Activated CD8-positive, alpha-beta T cell treated with anti-CD3 and anti-CD28 coated beads for 36 hours (primary cell): ENCODE measurements at regions not wholly inside any gene's neighbourhood (a gene's known extent, or its start where the extent isn't known, plus 50 kb on each side); places are given as distances from the start of the nearest gene placed in this dataset.
"Not testable (repeated sequence)": the region's sequence is repeated elsewhere in the genome, so short reads cannot be mapped to it uniquely, and the experiment has no call there.

Source experiments
- ATAC-seq: fragments of 200-7000 bp; cut with Tn5 transposase; one replicate; pipeline ENCODE4 v1.10.0; 2021; ENCODE audit warnings: mild to moderate bottlenecking, moderate library complexity
- CTCF ChIA-PET: fragments of 350-600 bp; sonication (Branson Sonifier 250); formaldehyde crosslinking; loops from one replicate; lab custom pipeline; 2021; ENCODE audit warnings: antibody characterized with exemption; lab: Charles Lee
- POLR2A ChIA-PET: fragments of 350-600 bp; sonication (Branson Sonifier 250); formaldehyde crosslinking; loops from one replicate; lab custom pipeline; 2021; ENCODE audit warnings: antibody characterized with exemption; lab: Charles Lee
- DNase-seq: peaks from one replicate; pipeline ENCODE4 v3.0.0-alpha.2; 2020
- H3K27ac Mint-ChIP-seq: one replicate; pipeline ENCODE4 v1.8.0; 2021; ENCODE audit warnings: mild to moderate bottlenecking, mixed read lengths
- H3K27me3 Mint-ChIP-seq: one replicate; pipeline ENCODE4 v1.8.0; 2021; ENCODE audit warnings: mixed read lengths
- H3K36me3 Mint-ChIP-seq: one replicate; pipeline ENCODE4 v1.8.0; 2021; ENCODE audit warnings: low read depth, mixed read lengths
- H3K4me1 Mint-ChIP-seq: one replicate; pipeline ENCODE4 v1.8.0; 2021; ENCODE audit warnings: low read depth, mixed read lengths
- H3K4me3 Mint-ChIP-seq: one replicate; pipeline ENCODE4 v1.8.0; 2021; ENCODE audit warnings: mild to moderate bottlenecking, moderate library complexity, mixed read lengths
- H3K9me3 Mint-ChIP-seq: one replicate; pipeline ENCODE4 v1.8.0; 2021; ENCODE audit warnings: mixed read lengths
- CTCF ChIP-seq: fragments of 200-600 bp; IDR thresholded peaks from one replicate; pipeline ENCODE4 v1.8.0; 2022; ENCODE audit warnings: antibody characterized with exemption, mild to moderate bottlenecking
- intact Hi-C: fragments of 100-400 bp; cut with micrococcal nuclease; formaldehyde crosslinking; loops from one replicate; pipeline ENCODE4 v1.10.0; 2022

- ATAC-seq (no peak), DNase-seq (no peak)
- Mint-ChIP-seq H3K4me1 (no peaks in the 10 kb centered on the region), H3K4me3 (no peak overlapping the region), H3K36me3 (no peaks in the 10 kb centered on the region), H3K27me3 (no peaks in the 10 kb centered on the region), H3K27ac (no peak overlapping the region), H3K9me3 (peaks cover 15% of the 10 kb centered on the region)
- no peak for TF ChIP-seq CTCF
- intact Hi-C loops: no loop called here
- ChIA-PET CTCF (no interaction called here), POLR2A (no interaction called here)
These were observed 649.4 kb downstream of the CDH9 start for GRCh38 chr5:26388976-26389375.

- ChIA-PET CTCF (no interaction called here), POLR2A (no interaction called here)
- ATAC-seq: no peak
- H3K27me3 Mint-ChIP-seq: no peaks in the 10 kb centered on the region
- DNase-seq: no peak
- H3K9me3 Mint-ChIP-seq: peaks cover 18% of the 10 kb centered on the region
- intact Hi-C loops: no loop called here
- no peak overlapping the region for H3K4me3 Mint-ChIP-seq
- no peak overlapping the region for H3K27ac Mint-ChIP-seq
- no peak for TF ChIP-seq CTCF
- no peaks in the 10 kb centered on the region for H3K4me1 Mint-ChIP-seq
- H3K36me3 Mint-ChIP-seq: no peaks in the 10 kb centered on the region
These were observed 651.9 kb downstream of the CDH9 start for GRCh38 chr5:26386532-26386931.

DNA sequence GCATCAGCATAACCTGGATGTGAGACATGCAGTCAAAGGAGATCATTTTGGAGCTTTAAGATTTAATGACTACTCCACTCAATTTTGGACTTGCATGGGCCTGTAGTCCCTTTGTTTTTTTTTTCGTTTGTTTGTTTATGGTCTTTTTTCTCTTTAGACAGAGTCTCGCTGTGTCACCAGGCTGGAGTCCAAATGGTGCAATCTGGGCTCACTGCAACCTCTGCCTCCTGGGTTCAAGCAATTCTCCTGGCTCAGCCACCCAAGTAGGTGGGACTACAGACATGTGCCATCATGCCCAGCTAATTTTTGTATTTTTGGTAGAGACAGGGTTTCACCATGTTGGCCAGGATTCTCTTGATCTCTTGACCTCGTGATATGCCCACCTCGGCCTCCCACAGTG lies 673.8 kb downstream of the CDH9 start:
- CTCF ChIA-PET: not testable (repeated sequence)

GRCh38 chr5:26343801-26344325 lies 694.5 kb downstream of the CDH9 start:
- no peak overlapping the region for H3K4me3 Mint-ChIP-seq
- CTCF ChIA-PET: no interaction called here
- no peak for ATAC-seq

More for the DNA sequence above, 673.8 kb downstream of the CDH9 start:
- DNase-seq, H3K36me3 Mint-ChIP-seq, H3K4me3 Mint-ChIP-seq, H3K4me1 Mint-ChIP-seq, H3K27me3 Mint-ChIP-seq, POLR2A ChIA-PET, H3K27ac Mint-ChIP-seq, intact Hi-C loops, ATAC-seq: not testable (repeated sequence)
- peaks cover 18% of the 10 kb centered on the region for H3K9me3 Mint-ChIP-seq

GRCh38 chr5:26339576-26339975 lies 698.8 kb downstream of the CDH9 start:
- H3K27ac Mint-ChIP-seq: no peak overlapping the region
- TF ChIP-seq CTCF: no peak
- ChIA-PET POLR2A (no interaction called here), CTCF (no interaction called here)
- no peak overlapping the region for H3K4me3 Mint-ChIP-seq
- no peaks in the 10 kb centered on the region for H3K36me3 Mint-ChIP-seq
- H3K9me3 Mint-ChIP-seq: peaks cover 15% of the 10 kb centered on the region
- ATAC-seq (no peak), DNase-seq (no peak)
- no peaks in the 10 kb centered on the region for H3K4me1 Mint-ChIP-seq
- no peaks in the 10 kb centered on the region for H3K27me3 Mint-ChIP-seq
- intact Hi-C loops: no loop called here

More at GRCh38 chr5:26343801-26344325, 694.5 kb downstream of the CDH9 start:
- Mint-ChIP-seq H3K27ac (no peak overlapping the region), H3K4me1 (no peaks in the 10 kb centered on the region), H3K9me3 (peaks cover 10% of the 10 kb centered on the region), H3K27me3 (no peaks in the 10 kb centered on the region), H3K36me3 (no peaks in the 10 kb centered on the region)
- intact Hi-C loops: no loop called here
- DNase-seq: no peak
- POLR2A ChIA-PET: no interaction called here
- no peak for TF ChIP-seq CTCF
